H9 (cell line): ENCODE measurements at regions not wholly inside any gene's neighbourhood (a gene's known extent, or its start where the extent isn't known, plus 50 kb on each side); places are given as distances from the start of the nearest gene placed in this dataset.

ENCODE experiments used
- DNase-seq: peaks from one replicate; pipeline ENCODE4 v3.0.0-alpha.2; 2017
- H2AFZ ChIP-seq: one replicate; pipeline ENCODE4 v1.6.1; 2013; ENCODE audit warnings: mild to moderate bottlenecking, low read length, control low read depth, moderate library complexity
- H2AK5ac ChIP-seq: 2 replicates; pipeline ENCODE4 v1.6.1; 2013; ENCODE audit warnings: low read length, control low read depth, mixed read lengths; ENCODE audit not compliant: insufficient read length
- H2BK120ac ChIP-seq: one replicate; pipeline ENCODE4 v1.6.1; 2013; ENCODE audit warnings: low read depth, mild to moderate bottlenecking, low read length, control low read depth, inconsistent platforms; ENCODE audit not compliant: poor library complexity, severe bottlenecking
- H2BK12ac ChIP-seq: 2 replicates; pipeline ENCODE4 v1.6.1; 2013; ENCODE audit warnings: low read length, control low read depth, mixed read lengths, low read depth; ENCODE audit not compliant: insufficient read length
- H2BK15ac ChIP-seq: 2 replicates; pipeline ENCODE4 v1.6.1; 2013; ENCODE audit warnings: low read depth, low read length, control low read depth
- H2BK20ac ChIP-seq: one replicate; pipeline ENCODE4 v1.6.1; 2013; ENCODE audit warnings: low read depth, mild to moderate bottlenecking, low read length, control low read depth, inconsistent platforms; ENCODE audit not compliant: poor library complexity, severe bottlenecking
- H2BK5ac ChIP-seq: 2 replicates; pipeline ENCODE4 v1.6.1; 2013; ENCODE audit warnings: low read length, control low read depth, mixed read lengths; ENCODE audit not compliant: insufficient read length
- H3K14ac ChIP-seq: 2 replicates; pipeline ENCODE4 v1.6.1; 2013; ENCODE audit warnings: low read length, control low read depth; ENCODE audit not compliant: insufficient read depth
- H3K18ac ChIP-seq: 2 replicates; pipeline ENCODE4 v1.6.1; 2013; ENCODE audit warnings: low read depth, mild to moderate bottlenecking, mixed read lengths, low read length, control low read depth; ENCODE audit not compliant: insufficient read length
- H3K23ac ChIP-seq: 2 replicates; pipeline ENCODE4 v1.6.1; 2013; ENCODE audit warnings: low read length, control low read depth, mixed read lengths, low read depth; ENCODE audit not compliant: insufficient read length
- H3K23me2 ChIP-seq: 2 replicates; pipeline ENCODE4 v1.6.1; 2013; ENCODE audit warnings: low read depth, mild to moderate bottlenecking, mixed read lengths, low read length, control low read depth; ENCODE audit not compliant: insufficient read length, poor library complexity, severe bottlenecking
- H3K27ac ChIP-seq: 2 replicates; pipeline ENCODE4 v1.5.1; 2013; ENCODE audit warnings: low read length, control low read depth, mixed read lengths, low read depth; ENCODE audit not compliant: insufficient read length
- H3K27me3 ChIP-seq: 2 replicates; pipeline ENCODE4 v1.6.1; 2013; ENCODE audit warnings: low read length, control low read depth, inconsistent platforms; ENCODE audit not compliant: insufficient read depth
- H3K4ac ChIP-seq: 2 replicates; pipeline ENCODE4 v1.6.1; 2013; ENCODE audit warnings: low read depth, mild to moderate bottlenecking, control low read depth, inconsistent platforms, low read length, moderate library complexity
- H3K4me1 ChIP-seq: 2 replicates; pipeline ENCODE4 v1.6.1; 2013; ENCODE audit warnings: low read length, control low read depth, inconsistent platforms; ENCODE audit not compliant: insufficient read depth
- H3K4me2 ChIP-seq: 2 replicates; pipeline ENCODE4 v1.6.1; 2013; ENCODE audit warnings: low read length, control low read depth, mixed read lengths; ENCODE audit not compliant: insufficient read length, insufficient read depth
- H3K56ac ChIP-seq: 2 replicates; pipeline ENCODE4 v1.6.1; 2013; ENCODE audit warnings: low read depth, mild to moderate bottlenecking, mixed read lengths, low read length, control low read depth; ENCODE audit not compliant: insufficient read length
- H3K79me1 ChIP-seq: 2 replicates; pipeline ENCODE4 v1.6.1; 2013; ENCODE audit warnings: low read depth, mild to moderate bottlenecking, moderate library complexity, low read length, control low read depth, inconsistent platforms; ENCODE audit not compliant: insufficient read depth, poor library complexity, severe bottlenecking
- H3K79me2 ChIP-seq: 2 replicates; pipeline ENCODE4 v1.6.1; 2013; ENCODE audit warnings: low read length, control low read depth, inconsistent platforms; ENCODE audit not compliant: insufficient read depth
- H3K9ac ChIP-seq: 2 replicates; pipeline ENCODE4 v1.6.1; 2013; ENCODE audit warnings: low read length, control low read depth, mixed read lengths; ENCODE audit not compliant: insufficient read length; ENCODE audit errors: extremely low read depth
- H3K9me3 ChIP-seq: one replicate; pipeline ENCODE4 v1.6.1; 2013; ENCODE audit warnings: low read depth, low read length, inconsistent platforms; ENCODE audit not compliant: control insufficient read depth
- H3T11ph ChIP-seq: one replicate; pipeline ENCODE4 v1.6.1; 2013; ENCODE audit warnings: mild to moderate bottlenecking, low read length, control low read depth, inconsistent platforms
- H4K20me1 ChIP-seq: one replicate; pipeline ENCODE4 v1.6.1; 2013; ENCODE audit not compliant: control insufficient read depth, insufficient read length, insufficient read depth
- H4K5ac ChIP-seq: 2 replicates; pipeline ENCODE4 v1.6.1; 2013; ENCODE audit warnings: low read depth, mild to moderate bottlenecking, mixed read lengths, low read length, control low read depth; ENCODE audit not compliant: insufficient read length
- H4K8ac ChIP-seq: replicated peaks from 2 replicates; pipeline ENCODE4 v1.6.1; 2013; ENCODE audit warnings: low read length, control low read depth, mixed read lengths, low read depth; ENCODE audit not compliant: insufficient read length
- H4K91ac ChIP-seq: 2 replicates; pipeline ENCODE4 v1.6.1; 2013; ENCODE audit warnings: low read depth, mild to moderate bottlenecking, moderate library complexity, mixed read lengths, low read length, control low read depth; ENCODE audit not compliant: insufficient read length
- H3K27ac Mint-ChIP-seq, 3 experiments: 2 replicates in 2 of 3; 3 replicates in 1 of 3; pipeline ENCODE4 v1.8.0; 2020 to 2021; ENCODE audit warnings: mixed read lengths in 3 of 3, mild to moderate bottlenecking in 1 of 3, moderate library complexity in 1 of 3
- H3K27me3 Mint-ChIP-seq: 2 replicates; pipeline ENCODE4 v1.8.0; 2021; ENCODE audit warnings: low read depth, mild to moderate bottlenecking, moderate library complexity, mixed read lengths
- H3K36me3 Mint-ChIP-seq, 3 experiments: 2 replicates in 2 of 3; 3 replicates in 1 of 3; pipeline ENCODE4 v1.8.0; 2020 to 2021; ENCODE audit warnings: low read depth in 3 of 3, mixed read lengths in 3 of 3; ENCODE audit not compliant: insufficient read depth in 1 of 3
- H3K4me1 Mint-ChIP-seq, 2 experiments: 2 replicates each; pipeline ENCODE4 v1.8.0; 2020; ENCODE audit warnings: mixed read lengths in 2 of 2
- H3K4me3 Mint-ChIP-seq, 2 experiments: 2 replicates in 1 of 2; 3 replicates in 1 of 2; pipeline ENCODE4 v1.8.0; 2020 to 2021; ENCODE audit warnings: mild to moderate bottlenecking in 2 of 2, mixed read lengths in 2 of 2, moderate library complexity in 1 of 2
- H3K9me3 Mint-ChIP-seq, 2 experiments: 2 replicates in 1 of 2; 3 replicates in 1 of 2; pipeline ENCODE4 v1.8.0; 2020; ENCODE audit warnings: mild to moderate bottlenecking in 2 of 2, mixed read lengths in 2 of 2, moderate library complexity in 1 of 2
- CTCF ChIP-seq: fragments of 200-600 bp; sonication (generic); conservative IDR thresholded peaks from 3 replicates; pipeline ENCODE4 v1.8.0; 2021; ENCODE audit warnings: antibody characterized with exemption, mild to moderate bottlenecking
- WGBS: extraction: QIAGEN DNeasy Blood & Tissue Kit; methylation state at CpG from one replicate; pipeline ENCODE4 v1.1.7; 2013; ENCODE audit warnings: missing lambda C conversion rate, low lambda C conversion rate, mixed read lengths; ENCODE audit not compliant: insufficient read length; ENCODE audit errors: extremely low coverage; 5-methylcytosine and 5-hydroxymethylcytosine counted together

- no peak overlapping the region for H2BK15ac ChIP-seq
- no peaks in the 10 kb centered on the region for H3K36me3 Mint-ChIP-seq
- H2BK5ac ChIP-seq, result no peak overlapping the region
- peak; percentile 34 for DNase-seq
- no peak overlapping the region for H4K5ac ChIP-seq
- peak overlapping the region; percentile 95 for H4K8ac ChIP-seq
- no peak overlapping the region for H3K18ac ChIP-seq
- no CpG with 5 or more reads among the region's 5 CpGs for WGBS
- no peaks in the 10 kb centered on the region for H3K9me3 Mint-ChIP-seq
- no peak overlapping the region for H3K9ac ChIP-seq
- peak overlapping the region; percentile 92 for H2AFZ ChIP-seq
- no peak overlapping the region for H4K91ac ChIP-seq
- H3K9me3 ChIP-seq, result no peaks in the 10 kb centered on the region
- H4K20me1 ChIP-seq, result no peaks in the 10 kb centered on the region
- no peaks in the 10 kb centered on the region for H3K79me1 ChIP-seq
- no peak overlapping the region for H2BK120ac ChIP-seq
- peaks cover 0 to 9% of the 10 kb centered on the region in 2 experiments; a peak in 3 of 4 replicates for H3K4me1 Mint-ChIP-seq
- no peak overlapping the region for H3K4ac ChIP-seq
- no peaks in the 10 kb centered on the region for H3K27me3 ChIP-seq
- H3K4me1 ChIP-seq, result no peaks in the 10 kb centered on the region
- no peak overlapping the region for H2BK12ac ChIP-seq
- H3K27ac Mint-ChIP-seq, result no peak overlapping the region
- TF ChIP-seq CTCF, result no peak
- H3K27ac ChIP-seq, result no peak overlapping the region
- H2AK5ac ChIP-seq, result no peak overlapping the region
- H3K4me2 ChIP-seq, result no peak overlapping the region
- H3K14ac ChIP-seq, result peak overlapping the region; percentile 75; the same call in 1 of the 2 replicates
- H3K27me3 Mint-ChIP-seq, result no peaks in the 10 kb centered on the region
- H3K4me3 Mint-ChIP-seq, result no peak overlapping the region
- no peak overlapping the region for H3K56ac ChIP-seq
- no peaks in the 10 kb centered on the region for H3K23me2 ChIP-seq
- no peak overlapping the region for H3K23ac ChIP-seq
- H3K79me2 ChIP-seq, result no peaks in the 10 kb centered on the region
- no peak overlapping the region for H3T11ph ChIP-seq
- H2BK20ac ChIP-seq, result no peak overlapping the region
These were observed 393.6 kb downstream of the TDRD3 start for GRCh38 chr13:60790620-60791019.
